Stimulated activated CD4-positive, alpha-beta T cell treated with anti-CD3 and anti-CD28 coated beads, TNF-alpha, amount 100 ng/mL, for 24 hours (primary cell): ENCODE measurements at regions not wholly inside any gene's neighbourhood (a gene's known extent, or its start where the extent isn't known, plus 50 kb on each side); places are given as distances from the start of the nearest gene placed in this dataset.

Source experiments
- DNase-seq, 3 experiments: peaks; one replicate each; pipeline ENCODE4 v3.0.0-alpha.2; 2020; ENCODE audit warnings: low read depth in 3 of 3

DNA sequence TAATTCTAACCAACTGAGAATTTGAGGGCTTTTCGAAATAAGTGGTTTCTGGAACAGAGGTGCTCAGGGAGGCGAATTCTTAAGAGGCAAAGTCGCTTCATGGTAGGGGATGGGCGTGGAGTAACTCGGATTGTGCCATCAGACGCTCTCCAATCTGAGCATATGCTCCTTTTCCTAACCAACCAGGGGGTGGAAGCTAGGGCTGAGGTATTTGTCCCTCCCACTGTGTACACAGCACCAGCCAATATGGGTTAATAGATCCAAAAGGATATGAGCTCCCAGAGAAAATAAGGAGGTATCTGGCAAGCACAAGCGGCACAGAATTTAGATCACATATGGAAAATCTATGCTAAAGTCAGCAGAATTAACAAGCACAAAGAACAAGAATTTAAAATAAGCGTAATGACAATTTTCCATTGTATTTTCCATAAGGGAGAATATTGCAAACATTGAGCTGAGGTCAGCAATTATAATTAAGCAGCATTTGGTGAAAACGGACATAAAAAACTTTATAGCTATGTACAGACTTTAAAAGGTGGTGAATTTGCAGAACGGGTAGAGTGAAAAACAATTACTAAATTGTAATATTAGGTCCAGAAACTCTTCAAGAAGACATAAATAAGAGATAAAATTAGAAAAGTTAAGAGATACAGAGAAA, 55.0 kb upstream of the PHACTR1 start:
- DNase-seq, result no peak
